Mesenchymal stem cell (in vitro differentiated cells and primary cell): ENCODE measurements at regions not wholly inside any gene's neighbourhood (a gene's known extent, or its start where the extent isn't known, plus 50 kb on each side); places are given as distances from the start of the nearest gene placed in this dataset.
A peak's percentile ranks its signal among the peaks of the same experiment; 100 is the strongest.

Experiments used
- DNase-seq: peaks from one replicate; pipeline ENCODE4 v3.0.0-alpha.2; 2013
- H2AFZ ChIP-seq: one replicate; pipeline ENCODE4 v1.6.1; 2013; ENCODE audit warnings: low read depth, mild to moderate bottlenecking, control low read depth, inconsistent platforms, low read length, moderate library complexity
- H2AK5ac ChIP-seq: 2 replicates; pipeline ENCODE4 v1.6.1; 2013; ENCODE audit warnings: low read length, moderate library complexity, mild to moderate bottlenecking, inconsistent platforms; ENCODE audit not compliant: severe bottlenecking
- H2BK120ac ChIP-seq: one replicate; pipeline ENCODE4 v1.6.1; 2013; ENCODE audit warnings: low read depth, mild to moderate bottlenecking, inconsistent platforms, low read length, moderate library complexity
- H2BK12ac ChIP-seq, 2 experiments: one replicate each; pipeline ENCODE4 v1.6.1; 2013; ENCODE audit warnings: inconsistent platforms in 2 of 2, low read length in 2 of 2, mild to moderate bottlenecking in 2 of 2, moderate library complexity in 2 of 2, control low read depth in 1 of 2
- H2BK15ac ChIP-seq: one replicate; pipeline ENCODE4 v1.6.1; 2013; ENCODE audit warnings: mild to moderate bottlenecking, low read depth, inconsistent platforms; ENCODE audit not compliant: poor library complexity, severe bottlenecking
- H2BK5ac ChIP-seq: 2 replicates; pipeline ENCODE4 v1.6.1; 2013; ENCODE audit warnings: low read depth, mild to moderate bottlenecking, low read length, control low read depth, inconsistent platforms; ENCODE audit not compliant: poor library complexity, severe bottlenecking
- H3K14ac ChIP-seq, 2 experiments: one replicate each; pipeline ENCODE4 v1.6.1; 2013; ENCODE audit warnings: inconsistent platforms in 2 of 2, low read length in 2 of 2, control low read depth in 1 of 2, mild to moderate bottlenecking in 1 of 2, moderate library complexity in 1 of 2
- H3K18ac ChIP-seq, 2 experiments: one replicate each; pipeline ENCODE4 v1.6.1; 2013; ENCODE audit warnings: inconsistent platforms in 2 of 2, low read length in 2 of 2, control low read depth in 1 of 2, low read depth in 1 of 2, mild to moderate bottlenecking in 1 of 2
- H3K23ac ChIP-seq, 2 experiments: one replicate each; pipeline ENCODE4 v1.6.1; 2013; ENCODE audit warnings: inconsistent platforms in 2 of 2, low read length in 2 of 2, mild to moderate bottlenecking in 2 of 2, moderate library complexity in 2 of 2, control low read depth in 1 of 2
- H3K27ac ChIP-seq: 2 replicates; pipeline ENCODE4 v1.5.1; 2013; ENCODE audit warnings: mild to moderate bottlenecking, moderate library complexity, low read length, control low read depth, inconsistent platforms; ENCODE audit not compliant: poor library complexity, severe bottlenecking
- H3K27me3 ChIP-seq, 2 experiments: 2 replicates each; pipeline versions ENCODE4 v1.6.1 to v1.7.0; 2013; ENCODE audit warnings: low read length in 2 of 2, mild to moderate bottlenecking in 2 of 2, moderate library complexity in 2 of 2, control low read depth in 1 of 2, inconsistent platforms in 1 of 2; ENCODE audit not compliant: control insufficient read depth in 1 of 2, insufficient read depth in 1 of 2
- H3K36me3 ChIP-seq, 2 experiments: 2 replicates each; pipeline versions ENCODE4 v1.6.1 to v1.7.0; 2013; ENCODE audit warnings: low read length in 2 of 2, control low read depth in 1 of 2, inconsistent platforms in 1 of 2, low read depth in 1 of 2, mild to moderate bottlenecking in 1 of 2; ENCODE audit not compliant: insufficient read depth in 2 of 2, control insufficient read depth in 1 of 2
- H3K4ac ChIP-seq, 2 experiments: one replicate each; pipeline ENCODE4 v1.6.1; 2013; ENCODE audit warnings: inconsistent platforms in 2 of 2, low read length in 2 of 2, mild to moderate bottlenecking in 2 of 2, moderate library complexity in 2 of 2, control low read depth in 1 of 2, low read depth in 1 of 2
- H3K4me1 ChIP-seq: 2 replicates; pipeline ENCODE4 v1.6.1; 2013; ENCODE audit warnings: low read depth, low read length, control low read depth; ENCODE audit not compliant: control insufficient read depth, insufficient read depth
- H3K4me2 ChIP-seq: 2 replicates; pipeline ENCODE4 v1.6.1; 2013; ENCODE audit warnings: low read length, mild to moderate bottlenecking, inconsistent platforms; ENCODE audit not compliant: poor library complexity, severe bottlenecking
- H3K4me3 ChIP-seq, 2 experiments: 2 replicates each; pipeline versions ENCODE4 v1.5.1 to v1.7.0; 2013; ENCODE audit warnings: low read length in 2 of 2, mild to moderate bottlenecking in 2 of 2, control low read depth in 1 of 2, low read depth in 1 of 2; ENCODE audit not compliant: insufficient read depth in 1 of 2
- H3K79me1 ChIP-seq: replicated peaks from 2 replicates; pipeline ENCODE4 v1.6.1; 2013; ENCODE audit warnings: mild to moderate bottlenecking, control low read depth, low read length, inconsistent platforms; ENCODE audit not compliant: poor library complexity, severe bottlenecking
- H3K9ac ChIP-seq: 2 replicates; pipeline ENCODE4 v1.7.0; 2013; ENCODE audit warnings: mild to moderate bottlenecking, low read length, moderate library complexity
- H3K9me3 ChIP-seq: 2 replicates; pipeline ENCODE4 v1.7.0; 2013; ENCODE audit warnings: mild to moderate bottlenecking, low read length; ENCODE audit not compliant: control insufficient read depth
- H4K8ac ChIP-seq: one replicate; pipeline ENCODE4 v1.6.1; 2013; ENCODE audit warnings: inconsistent platforms, mild to moderate bottlenecking, low read length, moderate library complexity
- H4K91ac ChIP-seq: one replicate; pipeline ENCODE4 v1.6.1; 2013; ENCODE audit warnings: mild to moderate bottlenecking, low read length, inconsistent platforms
- WGBS: methylation state at CpG from one replicate; pipeline ENCODE4 v1.1.7; 2013; ENCODE audit warnings: mixed read lengths; 5-methylcytosine and 5-hydroxymethylcytosine counted together

- Histone ChIP-seq H3K14ac (no peak overlapping the region), H3K4me1 (no peaks in the 10 kb centered on the region), H3K4me3 (no peak overlapping the region), H2BK12ac (no peak overlapping the region), H2AFZ (no peak overlapping the region), H4K91ac (no peak overlapping the region), H3K9ac (no peak overlapping the region), H3K27ac (no peak overlapping the region), H2BK15ac (no peak overlapping the region), H3K79me1 (no peaks in the 10 kb centered on the region), H3K4ac (no peak overlapping the region), H2BK5ac (no peak overlapping the region), H4K8ac (no peak overlapping the region), H3K18ac (no peak overlapping the region), H2AK5ac (no peak overlapping the region), H3K9me3 (no peaks in the 10 kb centered on the region), H3K4me2 (no peak overlapping the region), H3K36me3 (no peaks in the 10 kb centered on the region), H2BK120ac (no peak overlapping the region), H3K27me3 (no peaks in the 10 kb centered on the region), H3K23ac (no peak overlapping the region)
- 89% methylated on average over 1 of the region's 1 CpG for WGBS
- no peak for DNase-seq
Observed at GRCh38 chr4:134632056-134632455, 430.5 kb upstream of the PABPC4L start.

- H2BK120ac ChIP-seq = no peak overlapping the region
- no peak overlapping the region for H3K9ac ChIP-seq
- no peaks in the 10 kb centered on the region for H3K36me3 ChIP-seq
- no peak overlapping the region for H3K14ac ChIP-seq
- H3K4ac ChIP-seq = no peak overlapping the region
- H2BK15ac ChIP-seq = no peak overlapping the region
- no peak overlapping the region for H3K4me2 ChIP-seq
- no peak for DNase-seq
- H4K8ac ChIP-seq = no peak overlapping the region
- H2AK5ac ChIP-seq = no peak overlapping the region
- no peak overlapping the region for H3K23ac ChIP-seq
- H3K4me3 ChIP-seq = no peak overlapping the region
- no peak overlapping the region for H2BK5ac ChIP-seq
- H3K79me1 ChIP-seq = no peaks in the 10 kb centered on the region
- H3K4me1 ChIP-seq = no peaks in the 10 kb centered on the region
- no peak overlapping the region for H3K27ac ChIP-seq
- H3K9me3 ChIP-seq = no peaks in the 10 kb centered on the region
- H3K27me3 ChIP-seq = no peaks in the 10 kb centered on the region
- H4K91ac ChIP-seq = no peak overlapping the region
- no peak overlapping the region for H3K18ac ChIP-seq
- H2BK12ac ChIP-seq = no peak overlapping the region
- H2AFZ ChIP-seq = no peak overlapping the region
Observed at GRCh38 chr4:134628066-134628465, 426.5 kb upstream of the PABPC4L start.

- no peak overlapping the region for H3K14ac ChIP-seq
- H3K27me3 ChIP-seq = no peaks in the 10 kb centered on the region
- H3K23ac ChIP-seq = no peak overlapping the region
- H4K8ac ChIP-seq = no peak overlapping the region
- peak overlapping the region; percentile 3 for H2BK15ac ChIP-seq
- DNase-seq = no peak
- no peaks in the 10 kb centered on the region for H3K79me1 ChIP-seq
- no peak overlapping the region for H3K4me2 ChIP-seq
- H3K36me3 ChIP-seq = no peaks in the 10 kb centered on the region
- no peak overlapping the region for H2AFZ ChIP-seq
- H2AK5ac ChIP-seq = no peak overlapping the region
- WGBS = 100% methylated on average over 3 of the region's 3 CpGs
- no peak overlapping the region for H3K4ac ChIP-seq
- no peak overlapping the region for H2BK12ac ChIP-seq
- H3K4me1 ChIP-seq = no peaks in the 10 kb centered on the region
- H3K9me3 ChIP-seq = no peaks in the 10 kb centered on the region
- no peak overlapping the region for H3K9ac ChIP-seq
- H2BK120ac ChIP-seq = no peak overlapping the region
- H3K27ac ChIP-seq = no peak overlapping the region
- no peak overlapping the region for H2BK5ac ChIP-seq
- no peak overlapping the region for H3K4me3 ChIP-seq
- no peak overlapping the region for H4K91ac ChIP-seq
- H3K18ac ChIP-seq = peak overlapping the region in 1 of 2 experiments; percentile 34
Observed at GRCh38 chr4:134627366-134627765, 425.8 kb upstream of the PABPC4L start.

- Histone ChIP-seq H4K8ac (no peak overlapping the region), H3K4me2 (no peak overlapping the region), H3K18ac (no peak overlapping the region), H2AFZ (no peak overlapping the region), H3K4ac (no peak overlapping the region), H2BK120ac (no peak overlapping the region), H2BK12ac (no peak overlapping the region), H2BK5ac (no peak overlapping the region), H2AK5ac (no peak overlapping the region), H3K14ac (no peak overlapping the region), H3K36me3 (no peaks in the 10 kb centered on the region), H4K91ac (no peak overlapping the region), H3K4me1 (peaks cover 4% of the 10 kb centered on the region), H3K9ac (no peak overlapping the region), H2BK15ac (no peak overlapping the region), H3K79me1 (no peaks in the 10 kb centered on the region), H3K27ac (no peak overlapping the region), H3K9me3 (no peaks in the 10 kb centered on the region), H3K27me3 (no peaks in the 10 kb centered on the region), H3K4me3 (no peak overlapping the region), H3K23ac (no peak overlapping the region)
- 15% methylated on average over 1 of the region's 1 CpG for WGBS
- no peak for DNase-seq
Observed at GRCh38 chr4:134624365-134624764, 422.8 kb upstream of the PABPC4L start.
